H1 (cell line): ENCODE measurements at regions not wholly inside any gene's neighbourhood (a gene's known extent, or its start where the extent isn't known, plus 50 kb on each side); places are given as distances from the start of the nearest gene placed in this dataset.

Experiments used
- CTCF ChIA-PET: fragments of 300-600 bp; sonication (Branson Sonifier 250); formaldehyde crosslinking; loops from one replicate; lab custom pipeline; 2021; ENCODE audit not compliant: partially characterized antibody; lab: Charles Lee
- POLR2A ChIA-PET: fragments of 300-600 bp; sonication (Branson Sonifier 250); formaldehyde crosslinking; loops from one replicate; lab custom pipeline; 2021; ENCODE audit warnings: inconsistent platforms; ENCODE audit not compliant: partially characterized antibody; lab: Charles Lee
- DNase-seq, 2 experiments: peaks; one replicate each; pipeline versions ENCODE4 v3.0.0 to v3.0.0-alpha.2; 2010 to 2022; ENCODE audit warnings: low spot score in 2 of 2, low read depth in 1 of 2, mixed read lengths in 1 of 2
- FAIRE-seq: peaks from 2 replicates; lab custom pipeline; 2011; peaks lifted over from hg19 to GRCh38; lab: Jason Lieb, UNC
- H2AFZ ChIP-seq: 2 replicates; pipeline ENCODE4 v1.8.1; 2012; ENCODE audit warnings: low read length, inconsistent platforms
- H2AK5ac ChIP-seq: 2 replicates; pipeline ENCODE4 v1.6.1; 2013; ENCODE audit warnings: low read depth, low read length
- H2BK120ac ChIP-seq: replicated peaks from 2 replicates; pipeline ENCODE3; 2013; ENCODE audit warnings: low read depth, low read length, inconsistent platforms
- H2BK12ac ChIP-seq: 2 replicates; pipeline ENCODE4 v1.6.1; 2013; ENCODE audit warnings: low read depth, low read length
- H2BK15ac ChIP-seq: 2 replicates; pipeline ENCODE4 v1.6.1; 2013; ENCODE audit warnings: low read length
- H2BK20ac ChIP-seq: 2 replicates; pipeline ENCODE4 v1.6.1; 2013; ENCODE audit warnings: low read length
- H2BK5ac ChIP-seq: 2 replicates; pipeline ENCODE4 v1.6.1; 2013; ENCODE audit warnings: low read depth, low read length
- H3K14ac ChIP-seq: 2 replicates; pipeline ENCODE4 v1.6.1; 2013; ENCODE audit warnings: inconsistent platforms; ENCODE audit not compliant: insufficient read length
- H3K18ac ChIP-seq: 2 replicates; pipeline ENCODE4 v1.6.1; 2013; ENCODE audit warnings: low read length; ENCODE audit errors: extremely low read depth
- H3K23ac ChIP-seq: 2 replicates; pipeline ENCODE4 v1.6.1; 2013; ENCODE audit warnings: inconsistent platforms; ENCODE audit not compliant: insufficient read length
- H3K23me2 ChIP-seq: 2 replicates; pipeline ENCODE4 v1.6.1; 2013; ENCODE audit warnings: low read depth, low read length
- H3K27ac ChIP-seq: 2 replicates; pipeline ENCODE4 v1.6.1; 2011; ENCODE audit warnings: low read depth, low read length, inconsistent platforms
- H3K27me3 ChIP-seq, 4 experiments: replicated peaks in 1 of 4; 1 replicate in 1 of 4; 2 replicates in 3 of 4; pipeline versions ENCODE4 v1.6.1 to v1.8.1; 2011 to 2013; ENCODE audit warnings: low read length in 3 of 4, mild to moderate bottlenecking in 3 of 4, inconsistent platforms in 2 of 4, mixed read lengths in 2 of 4, moderate library complexity in 1 of 4; ENCODE audit not compliant: control insufficient read depth in 3 of 4, insufficient read depth in 3 of 4; ENCODE audit errors: extremely low read depth in 1 of 4
- H3K36me3 ChIP-seq, 4 experiments: 2 replicates each; pipeline versions ENCODE4 v1.6.1 to v1.8.1; 2011 to 2013; ENCODE audit warnings: mild to moderate bottlenecking in 4 of 4, low read length in 3 of 4, moderate library complexity in 2 of 4, control low read depth in 1 of 4, inconsistent platforms in 1 of 4; ENCODE audit not compliant: insufficient read depth in 4 of 4, control insufficient read depth in 2 of 4
- H3K4ac ChIP-seq: replicated peaks from 2 replicates; pipeline ENCODE3; 2013; ENCODE audit warnings: low read length, low read depth, mixed read lengths, inconsistent platforms; ENCODE audit not compliant: insufficient read length
- H3K4me1 ChIP-seq, 4 experiments: replicated peaks in 1 of 4; 1 replicate in 1 of 4; 2 replicates in 3 of 4; pipeline versions ENCODE4 v1.6.1 to v1.8.1; 2011 to 2013; ENCODE audit warnings: low read length in 3 of 4, inconsistent platforms in 2 of 4, mixed read lengths in 1 of 4; ENCODE audit not compliant: insufficient read depth in 4 of 4, control insufficient read depth in 3 of 4
- H3K4me2 ChIP-seq, 2 experiments: 2 replicates each; pipeline versions ENCODE4 v1.6.1 to v1.8.1; 2011 to 2013; ENCODE audit warnings: low read depth in 2 of 2, low read length in 2 of 2, control low read depth in 1 of 2, inconsistent platforms in 1 of 2, mild to moderate bottlenecking in 1 of 2; ENCODE audit not compliant: insufficient read depth in 1 of 2
- H3K4me3 ChIP-seq, 4 experiments: fragments of 200-600, 300-600 bp in 1 of 4; sonication (generic), shearing (Covaris generic), sonication (Bioruptor Twin) in 1 of 4; 2 replicates each; pipeline versions ENCODE4 v1.5.1 to v1.8.1; 2011 to 2016; ENCODE audit warnings: low read length in 4 of 4, low read depth in 3 of 4, control low read depth in 2 of 4, inconsistent platforms in 2 of 4, mild to moderate bottlenecking in 2 of 4, mixed read lengths in 1 of 4, moderate library complexity in 1 of 4; ENCODE audit not compliant: insufficient read depth in 2 of 4; ENCODE audit errors: extremely low read depth in 1 of 4
- H3K56ac ChIP-seq: replicated peaks from 2 replicates; pipeline ENCODE3; 2013; ENCODE audit warnings: low read depth, mild to moderate bottlenecking, mixed read lengths, low read length, inconsistent platforms; ENCODE audit not compliant: insufficient read length
- H3K79me1 ChIP-seq: 2 replicates; pipeline ENCODE4 v1.6.1; 2013; ENCODE audit warnings: low read depth, low read length, control low read depth
- H3K79me2 ChIP-seq, 2 experiments: 2 replicates each; pipeline versions ENCODE4 v1.6.1 to v1.8.1; 2012 to 2013; ENCODE audit warnings: low read length in 2 of 2, mild to moderate bottlenecking in 2 of 2, inconsistent platforms in 1 of 2; ENCODE audit not compliant: insufficient read depth in 2 of 2, control insufficient read depth in 1 of 2
- H3K9ac ChIP-seq, 4 experiments: replicated peaks in 1 of 4; 1 replicate in 1 of 4; 2 replicates in 3 of 4; pipeline versions ENCODE4 v1.6.1 to v1.8.1; 2011 to 2013; ENCODE audit warnings: low read depth in 3 of 4, low read length in 3 of 4, control low read depth in 2 of 4, mild to moderate bottlenecking in 2 of 4, moderate library complexity in 2 of 4, inconsistent platforms in 1 of 4; ENCODE audit errors: extremely low read depth in 1 of 4
- H3K9me3 ChIP-seq, 2 experiments: 2 replicates each; pipeline versions ENCODE4 v1.6.1 to v1.8.1; 2012 to 2013; ENCODE audit warnings: mild to moderate bottlenecking in 2 of 2, moderate library complexity in 2 of 2, control low read depth in 1 of 2, inconsistent platforms in 1 of 2, low read depth in 1 of 2, low read length in 1 of 2, mixed read lengths in 1 of 2; ENCODE audit not compliant: insufficient read depth in 2 of 2
- H4K20me1 ChIP-seq, 2 experiments: replicated peaks in 1 of 2; 2 replicates each; pipeline versions ENCODE3 to v1.8.1; 2011 to 2013; ENCODE audit warnings: inconsistent platforms in 2 of 2, low read length in 2 of 2, mild to moderate bottlenecking in 1 of 2; ENCODE audit not compliant: insufficient read depth in 2 of 2, control insufficient read depth in 1 of 2
- H4K5ac ChIP-seq: 2 replicates; pipeline ENCODE4 v1.6.1; 2013; ENCODE audit warnings: low read length, low read depth, mixed read lengths, inconsistent platforms; ENCODE audit not compliant: insufficient read length
- H4K8ac ChIP-seq: 2 replicates; pipeline ENCODE4 v1.8.0; 2013; ENCODE audit warnings: mild to moderate bottlenecking, moderate library complexity, low read length, inconsistent platforms; ENCODE audit not compliant: insufficient read depth; ENCODE audit errors: extremely low read depth
- H4K91ac ChIP-seq: replicated peaks from 2 replicates; pipeline ENCODE3; 2013; ENCODE audit warnings: low read length, mixed read lengths, inconsistent platforms; ENCODE audit not compliant: insufficient read length
- ASH2L ChIP-seq: fragments of 200-600, 300-600 bp; sonication (generic); IDR thresholded peaks from one replicate; pipeline ENCODE4 v1.7.1; 2017; ENCODE audit warnings: low read length
- CBX5 ChIP-seq: fragments of 300-800, 300-1000 bp; sonication (generic); IDR thresholded peaks from 2 replicates; pipeline ENCODE4 v1.7.1; 2016; ENCODE audit warnings: antibody characterized with exemption, low read length, low read depth
- KDM4A ChIP-seq: IDR thresholded peaks from one replicate; pipeline ENCODE4 v1.7.1; 2012; ENCODE audit warnings: low read depth, mild to moderate bottlenecking, moderate library complexity, low read length, inconsistent platforms; ENCODE audit not compliant: severe bottlenecking
- SP1 ChIP-seq: IDR thresholded peaks from 2 replicates; pipeline ENCODE4 v1.6.1; 2011; ENCODE audit warnings: low read depth, low read length
- TEAD4 ChIP-seq: IDR thresholded peaks from 2 replicates; pipeline ENCODE4 v1.6.1; 2012; ENCODE audit warnings: low read depth, low read length, inconsistent platforms, mixed read lengths
- WGBS, 2 experiments: shearing (Covaris generic) in 1 of 2; methylation state at CpG; one replicate each; pipeline versions ENCODE4 v1.1.6 to v1.1.7; 2013 to 2015; ENCODE audit warnings: low lambda C conversion rate in 2 of 2, mixed read lengths in 2 of 2, inconsistent platforms in 1 of 2, low coverage in 1 of 2, missing lambda C conversion rate in 1 of 2; ENCODE audit not compliant: insufficient replicate concordance in 2 of 2, insufficient coverage in 1 of 2, insufficient read length in 1 of 2; ENCODE audit errors: extremely low coverage in 1 of 2, missing lambda C conversion rate in 1 of 2; 5-methylcytosine and 5-hydroxymethylcytosine counted together

DNA sequence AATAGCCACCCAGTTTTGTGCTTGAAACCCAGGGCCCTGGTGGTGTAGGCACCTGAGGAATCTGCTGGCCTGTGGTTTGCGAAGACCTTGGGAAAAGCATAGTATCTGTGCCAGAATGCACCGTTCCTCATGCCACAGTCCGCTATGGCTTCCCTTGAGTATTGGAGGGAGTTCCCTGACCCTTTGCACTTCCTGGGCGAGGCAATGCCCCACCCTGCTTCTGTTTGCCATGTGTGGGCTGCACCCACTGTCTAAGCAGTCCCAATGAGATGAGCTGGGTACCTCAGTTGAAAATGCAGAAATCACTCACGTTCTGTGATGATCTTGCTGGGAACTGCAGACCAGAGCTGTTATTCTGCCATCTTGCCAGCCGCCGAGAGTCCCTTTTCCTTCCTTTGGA, 483.5 kb downstream of the AGTPBP1 start:
- Histone ChIP-seq H3K79me1 (no peaks in the 10 kb centered on the region), H4K5ac (no peak overlapping the region), H3K4ac (no peak overlapping the region), H3K4me2 (no peak overlapping the region), H4K8ac (no peak overlapping the region), H2BK5ac (no peak overlapping the region), H2AFZ (no peak overlapping the region), H3K4me3 (no peak overlapping the region), H3K9me3 (no peaks in the 10 kb centered on the region), H3K27me3 (no peaks in the 10 kb centered on the region), H2BK15ac (no peak overlapping the region), H3K56ac (no peak overlapping the region), H2BK12ac (no peak overlapping the region; the same call in 1 of the 2 replicates), H3K36me3 (no peaks in the 10 kb centered on the region), H4K91ac (no peak overlapping the region), H3K18ac (no peak overlapping the region), H3K23ac (no peak overlapping the region), H3K4me1 (no peaks in the 10 kb centered on the region), H3K79me2 (no peaks in the 10 kb centered on the region), H2BK120ac (no peak overlapping the region), H3K14ac (no peak overlapping the region), H3K9ac (no peak overlapping the region), H3K27ac (no peak overlapping the region), H3K23me2 (no peaks in the 10 kb centered on the region), H2AK5ac (no peak overlapping the region), H2BK20ac (no peak overlapping the region), H4K20me1 (no peaks in the 10 kb centered on the region)
- 93% methylated on average over 7 of the region's 7 CpGs; no CpG with 5 or more reads in 1 of the 2 experiments for WGBS, 2 experiments
- CTCF ChIA-PET = interaction anchor here (0.6 to 2.6 kb wide), 40 partner anchors 8 to 865 kb away, joined by 3 to 21 read pairs (median 4); no protein-coding TSS in a partner anchor
- FAIRE-seq = no peak
- TF ChIP-seq CBX5 (no peak), ASH2L (no peak), TEAD4 (no peak), SP1 (no peak), KDM4A (no peak)
- no peak for DNase-seq
- POLR2A ChIA-PET = no interaction called here
